GM19324 (cell line): ENCODE measurements at regions not wholly inside any gene's neighbourhood (a gene's known extent, or its start where the extent isn't known, plus 50 kb on each side); places are given as distances from the start of the nearest gene placed in this dataset.

Experiments
- ATAC-seq: cut with Tn5 transposase; IDR thresholded peaks from one replicate; pipeline ENCODE4 v1.9.1; 2021; ENCODE audit warnings: mild to moderate bottlenecking, moderate library complexity; ENCODE audit not compliant: unreplicated experiment, low FRiP score

DNA sequence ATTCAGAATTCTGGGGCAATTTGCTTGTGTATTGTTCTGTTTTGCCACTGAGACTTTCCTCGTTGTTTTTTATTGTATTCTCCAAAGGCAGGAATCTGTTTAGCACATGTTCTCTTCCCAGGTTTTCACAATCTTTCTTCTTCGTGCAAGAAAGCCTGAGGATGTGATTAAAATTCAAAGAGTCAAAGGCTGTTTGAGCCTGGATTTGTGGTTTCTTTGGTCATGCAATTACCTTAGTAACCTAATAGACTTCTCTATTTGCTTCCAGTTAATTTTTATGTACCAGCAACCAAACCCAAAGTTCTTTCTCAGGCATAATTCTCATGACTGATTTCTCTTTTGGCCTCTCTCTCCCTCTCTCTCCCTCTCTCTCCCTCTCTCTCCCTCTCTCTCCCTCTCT is 1420.1 kb upstream of the TENM3 start:
- no peak for ATAC-seq

GRCh38 chr4:180827232-180828009 is 1415.8 kb upstream of the TENM3 start:
- no peak for ATAC-seq

- no peak for ATAC-seq
Observed at GRCh38 chr4:180828455-180829018, 1414.7 kb upstream of the TENM3 start.

DNA sequence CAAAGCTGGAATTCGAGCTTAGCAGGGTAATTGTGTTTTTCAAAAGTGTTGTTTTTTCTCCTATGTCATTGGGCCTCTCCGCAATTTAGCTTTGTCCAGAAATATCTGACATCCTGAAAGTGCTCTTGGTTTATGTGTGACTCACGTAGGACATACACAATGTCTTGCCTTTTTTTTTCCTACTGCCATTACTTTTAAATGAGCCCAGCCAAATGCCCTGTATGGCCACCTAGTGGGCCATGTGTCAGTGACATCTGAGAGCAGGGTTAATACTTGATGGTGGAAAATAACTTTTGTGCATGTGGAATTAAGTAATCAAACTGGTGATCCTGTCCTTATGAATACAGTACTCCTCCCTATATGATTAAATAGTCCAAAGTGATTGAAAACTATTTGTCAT is 1411.1 kb upstream of the TENM3 start:
- ATAC-seq = no peak

DNA sequence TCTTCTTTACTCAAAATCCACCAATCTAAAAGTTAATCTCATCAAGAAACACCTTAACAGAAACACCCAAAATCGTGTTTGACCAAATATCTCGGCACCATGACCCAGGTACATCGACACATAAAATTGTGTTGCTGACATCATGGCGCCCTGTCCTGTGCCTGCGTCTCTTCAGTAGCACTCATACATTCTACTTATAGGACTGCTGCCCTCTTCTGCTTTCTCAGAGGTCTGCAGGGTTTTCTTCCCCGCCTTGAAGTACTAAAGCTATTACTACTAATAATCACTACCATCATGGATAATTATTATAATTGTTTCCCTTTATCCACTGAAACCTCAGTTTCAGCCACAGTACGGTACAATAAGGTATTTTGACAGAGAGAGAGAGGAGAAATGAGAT is 1403.1 kb upstream of the TENM3 start:
- no peak for ATAC-seq

- no peak for ATAC-seq
Observed at GRCh38 chr4:180850318-180850940, 1392.8 kb upstream of the TENM3 start.

GRCh38 chr4:180852738-180853137 is 1390.5 kb upstream of the TENM3 start:
- ATAC-seq = no peak

- no peak for ATAC-seq
Observed at GRCh38 chr4:180855184-180855583, 1388.0 kb upstream of the TENM3 start.

DNA sequence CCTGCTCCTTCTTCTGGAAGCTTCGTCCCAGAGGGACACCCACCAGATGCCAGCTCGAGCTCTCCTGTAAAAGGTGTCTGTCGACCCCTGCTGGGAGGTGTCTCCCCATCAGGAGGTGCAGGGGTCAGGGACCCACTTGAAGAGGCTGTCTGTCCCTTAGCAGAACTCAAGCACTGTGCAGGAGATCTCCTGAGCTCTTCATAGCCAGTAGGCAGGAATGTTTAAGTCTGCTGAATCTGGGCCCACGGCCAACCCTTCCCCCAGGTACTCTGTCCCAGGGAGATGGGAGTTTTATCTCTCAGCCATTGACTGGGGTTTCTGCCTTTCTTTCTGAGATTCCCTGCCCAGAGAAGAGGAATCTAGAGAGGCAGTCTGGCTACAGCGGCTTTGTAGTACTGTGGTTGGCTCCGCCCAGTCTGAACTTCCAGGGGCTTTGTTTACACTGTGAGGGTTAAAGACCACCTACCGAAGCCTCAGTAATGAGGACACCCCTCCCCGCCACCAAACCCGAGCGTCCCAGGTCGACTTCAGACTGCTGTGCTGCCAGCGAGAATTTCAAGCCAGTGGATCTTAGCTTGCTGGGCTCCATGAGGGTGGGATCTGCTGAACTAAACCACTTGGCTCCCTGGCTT is 1383.0 kb upstream of the TENM3 start:
- ATAC-seq = no peak

- ATAC-seq = no peak
Observed at GRCh38 chr4:180861651-180862050, 1381.6 kb upstream of the TENM3 start.

DNA sequence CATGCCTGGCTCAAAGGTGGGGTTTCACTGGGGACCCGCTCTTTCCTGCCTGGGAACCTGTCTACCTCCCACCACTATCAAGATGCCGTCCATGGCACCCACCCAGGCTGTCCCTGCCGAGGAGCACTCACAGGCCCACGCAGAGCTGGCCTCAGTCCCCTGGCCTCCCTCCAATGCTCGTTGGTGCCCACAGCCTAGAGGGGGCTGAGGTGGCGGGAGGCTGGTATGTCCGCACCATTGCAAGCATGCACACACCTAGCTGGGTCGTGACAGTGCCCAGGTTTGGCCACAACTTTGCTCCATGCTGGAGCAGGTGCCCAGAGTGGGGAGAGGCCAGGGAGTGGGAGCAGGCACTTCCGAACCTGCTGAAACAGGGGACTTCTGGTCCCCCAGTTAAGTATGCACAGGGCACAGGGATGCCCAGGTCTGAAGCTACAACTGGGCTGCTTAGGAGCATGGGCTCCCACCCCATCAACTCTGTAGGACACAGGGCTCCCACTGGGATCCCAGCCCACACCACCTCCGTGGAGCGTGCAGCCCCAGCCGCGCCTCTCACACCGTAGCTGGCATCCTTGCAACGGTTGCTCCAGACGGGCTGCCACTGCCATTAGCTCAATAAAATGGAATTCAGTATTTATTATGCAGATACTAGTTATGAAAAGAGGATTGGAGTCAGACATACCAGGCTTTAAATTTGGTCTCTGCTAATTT is 1376.1 kb upstream of the TENM3 start:
- no peak for ATAC-seq

GRCh38 chr4:180870623-180871022 is 1372.6 kb upstream of the TENM3 start:
- no peak for ATAC-seq

- no peak for ATAC-seq
Observed at GRCh38 chr4:180898305-180898704, 1344.9 kb upstream of the TENM3 start.

- ATAC-seq = no peak
Observed at GRCh38 chr4:180900781-180901180, 1342.4 kb upstream of the TENM3 start.

GRCh38 chr4:180909279-180909678 is 1333.9 kb upstream of the TENM3 start:
- ATAC-seq = no peak

DNA sequence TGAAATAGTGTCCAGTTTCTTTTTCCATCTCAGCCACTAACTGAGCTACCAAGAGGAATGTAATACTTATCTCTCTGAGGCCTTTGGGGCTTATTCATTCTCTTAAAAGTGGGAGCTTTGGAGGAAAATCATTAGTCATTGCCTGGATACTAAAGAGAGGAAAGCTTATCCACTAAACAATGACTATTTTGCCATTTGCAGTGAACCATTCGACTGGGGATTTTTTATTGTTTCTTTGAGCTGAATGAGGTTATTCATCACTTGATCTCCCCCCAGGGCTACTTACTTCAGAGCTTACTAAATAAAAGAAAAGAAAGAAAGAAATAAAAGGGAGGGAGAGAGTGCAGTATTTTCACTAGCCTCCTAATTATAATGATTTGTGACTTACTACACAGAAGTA is 1329.5 kb upstream of the TENM3 start:
- no peak for ATAC-seq

DNA sequence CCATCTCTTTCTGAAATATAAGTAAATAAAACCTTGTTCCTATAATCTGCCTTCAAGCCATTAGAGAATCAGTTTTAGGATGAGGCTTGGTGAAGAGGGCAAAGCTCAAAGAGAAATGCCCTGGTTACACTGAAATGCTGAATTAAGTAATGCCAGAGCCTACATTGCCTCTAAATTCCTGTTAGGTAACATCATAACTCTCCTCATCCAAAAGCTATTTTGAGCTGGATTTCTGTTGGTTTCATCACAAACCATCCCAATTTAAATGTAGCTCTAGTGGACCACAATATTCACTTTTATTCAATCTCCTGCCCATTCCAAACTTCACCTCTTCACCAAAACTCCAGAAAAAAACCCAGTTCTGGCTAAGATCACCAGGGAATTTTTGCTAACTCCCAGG is 1319.7 kb upstream of the TENM3 start:
- no peak for ATAC-seq

- no peak for ATAC-seq
Observed at GRCh38 chr4:180925805-180926204, 1317.4 kb upstream of the TENM3 start.

GRCh38 chr4:180926277-180926676 is 1316.9 kb upstream of the TENM3 start:
- ATAC-seq = no peak

DNA sequence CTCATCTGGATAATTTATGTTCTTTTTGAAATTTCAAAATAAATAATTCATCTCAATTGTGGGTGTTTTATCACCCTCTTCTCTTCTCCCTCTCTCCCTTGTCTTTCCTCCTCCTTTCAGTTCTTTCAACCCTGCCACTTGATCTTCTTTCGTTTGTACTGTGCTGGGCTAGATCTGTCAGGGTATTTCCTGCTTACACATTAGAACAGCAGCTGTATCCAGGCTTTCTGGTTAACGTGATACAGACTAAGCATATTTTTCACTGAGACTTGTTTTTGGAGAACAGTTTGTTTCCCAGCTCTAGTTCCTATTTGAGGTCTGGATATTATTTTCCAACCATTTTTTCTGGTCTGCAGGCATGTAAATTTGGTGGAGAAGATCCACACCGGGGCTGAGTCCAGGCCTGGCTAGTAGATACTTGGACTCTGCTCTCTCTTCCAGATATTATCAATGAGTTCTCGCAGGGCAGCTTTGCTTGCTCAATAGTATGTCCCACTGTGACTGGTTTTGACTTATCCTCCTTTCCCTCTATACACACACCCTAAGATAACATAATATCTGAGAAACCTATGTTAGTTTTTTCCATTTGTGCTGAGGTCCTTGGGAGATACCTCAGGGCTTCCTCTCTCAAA is 1310.7 kb upstream of the TENM3 start:
- ATAC-seq = no peak
